NCI-H524 treated with DMSO at 0.1 percent for 48 hours (cell line): ENCODE measurements at regions not wholly inside any gene's neighbourhood (a gene's known extent, or its start where the extent isn't known, plus 50 kb on each side); places are given as distances from the start of the nearest gene placed in this dataset.
"Not testable (repeated sequence)": the region's sequence is repeated elsewhere in the genome, so short reads cannot be mapped to it uniquely, and the experiment has no call there.

Experiments used
- DNase-seq: peaks from one replicate; lab custom pipeline; 2025; lab: John Stamatoyannopoulos, UW

DNA sequence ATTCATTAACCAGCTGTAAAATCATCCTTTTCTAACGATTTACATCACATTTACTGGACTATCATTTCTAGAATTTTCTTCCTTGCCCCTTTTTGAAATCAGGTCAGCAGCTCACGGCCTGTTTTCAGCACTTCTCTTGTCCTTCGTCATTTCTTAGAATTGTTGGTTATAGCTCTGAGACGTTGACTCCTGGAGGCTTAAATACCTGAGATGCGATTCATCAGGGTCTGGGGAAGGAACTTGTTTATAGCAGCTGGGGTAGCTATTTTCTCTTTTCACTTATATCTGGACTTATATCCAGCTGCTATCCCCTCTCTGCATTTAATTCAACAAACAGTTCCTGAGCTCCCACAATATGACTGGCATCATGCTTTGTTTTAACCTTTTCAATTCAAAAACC, 338.7 kb upstream of the TNRC6C start:
- DNase-seq: no peak

- DNase-seq: no peak
These were observed 338.2 kb upstream of the TNRC6C start for GRCh38 chr17:77620282-77620681.

GRCh38 chr17:77622084-77622483, 336.4 kb upstream of the TNRC6C start:
- not testable (repeated sequence) for DNase-seq

GRCh38 chr17:77622647-77623046, 335.9 kb upstream of the TNRC6C start:
- DNase-seq: no peak

GRCh38 chr17:77623321-77623720, 335.2 kb upstream of the TNRC6C start:
- not testable (repeated sequence) for DNase-seq

DNA sequence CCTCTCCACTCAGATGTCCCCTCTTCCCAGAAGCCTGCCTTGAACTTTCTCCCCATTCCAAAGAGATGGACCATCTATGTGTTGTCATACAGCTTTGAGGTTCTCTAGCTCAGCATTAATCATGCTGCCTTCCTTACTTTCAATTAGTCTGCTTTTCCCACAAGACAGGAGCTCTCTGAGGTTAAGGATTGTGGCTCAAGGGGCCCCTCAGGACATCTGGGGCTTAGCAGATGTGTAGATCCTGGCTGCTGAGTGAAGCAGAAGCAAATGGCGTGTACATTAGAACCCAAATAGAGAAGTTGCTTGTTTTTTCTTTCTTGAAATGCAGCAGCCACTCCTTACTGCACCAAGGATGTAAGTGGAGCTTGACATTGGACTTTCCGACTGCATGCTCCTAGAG, 330.5 kb upstream of the TNRC6C start:
- no peak for DNase-seq

GRCh38 chr17:77629284-77629683, 329.2 kb upstream of the TNRC6C start:
- not testable (repeated sequence) for DNase-seq

GRCh38 chr17:77631307-77631706, 327.2 kb upstream of the TNRC6C start:
- no peak for DNase-seq

DNA sequence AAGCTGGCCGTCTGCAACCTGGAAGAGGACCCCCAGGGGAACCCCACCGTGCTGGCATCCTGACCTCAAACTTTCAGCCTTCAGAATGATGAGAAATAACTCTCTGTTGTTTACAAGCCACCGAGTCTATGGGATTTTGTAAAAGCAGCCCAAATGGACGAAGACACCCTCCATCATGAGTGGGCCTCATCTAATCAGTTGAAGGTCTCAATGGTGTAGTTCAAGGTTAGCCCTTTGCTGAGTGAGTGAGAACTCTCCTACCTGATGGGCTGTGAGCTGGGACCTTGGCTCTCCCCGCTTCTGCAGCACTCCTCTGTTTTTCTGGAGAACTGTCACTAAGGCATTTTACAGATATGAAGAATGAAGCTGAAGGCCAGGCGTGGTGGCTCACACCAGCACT, 325.9 kb upstream of the TNRC6C start:
- DNase-seq: no peak

DNA sequence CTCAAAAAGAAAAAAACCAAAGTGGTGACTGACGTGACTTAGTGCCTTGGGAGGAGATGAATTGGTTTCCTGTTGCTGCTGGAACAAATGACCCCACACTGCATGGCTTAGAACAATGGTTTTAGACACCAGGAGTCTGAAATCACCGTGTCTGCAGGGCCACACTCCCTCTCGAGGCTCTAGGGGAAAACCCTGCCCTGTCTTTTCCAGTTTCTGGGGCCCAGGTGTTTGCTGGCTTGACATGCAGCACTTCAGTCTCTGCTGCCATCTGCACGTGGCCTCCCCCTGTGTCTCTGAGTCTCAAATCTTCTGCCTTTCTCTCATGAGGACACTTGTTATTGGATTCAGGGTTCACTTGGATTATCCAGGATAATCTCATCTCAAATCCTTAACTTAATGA, 323.8 kb upstream of the TNRC6C start:
- DNase-seq: peak; percentile 99

DNA sequence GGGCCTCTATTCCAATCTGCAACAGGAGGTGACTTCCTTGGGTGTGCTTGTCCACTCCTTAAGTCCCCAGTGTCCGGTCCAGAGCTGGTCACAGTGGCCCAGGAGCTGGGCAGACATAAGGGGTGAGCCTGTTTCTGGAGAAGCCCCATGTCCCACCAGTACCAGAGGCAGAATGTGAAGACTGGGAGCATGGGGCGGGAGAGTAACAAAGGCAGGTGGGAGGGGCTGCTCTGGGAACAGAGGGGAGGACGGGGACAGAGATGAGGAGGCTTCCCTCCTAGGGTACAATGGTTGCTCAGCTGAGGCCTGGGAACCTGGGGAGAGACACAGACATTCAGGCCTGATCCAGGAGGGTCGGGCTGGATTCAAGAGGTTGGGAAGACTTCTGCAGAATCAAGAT, 323.3 kb upstream of the TNRC6C start:
- no peak for DNase-seq

DNA sequence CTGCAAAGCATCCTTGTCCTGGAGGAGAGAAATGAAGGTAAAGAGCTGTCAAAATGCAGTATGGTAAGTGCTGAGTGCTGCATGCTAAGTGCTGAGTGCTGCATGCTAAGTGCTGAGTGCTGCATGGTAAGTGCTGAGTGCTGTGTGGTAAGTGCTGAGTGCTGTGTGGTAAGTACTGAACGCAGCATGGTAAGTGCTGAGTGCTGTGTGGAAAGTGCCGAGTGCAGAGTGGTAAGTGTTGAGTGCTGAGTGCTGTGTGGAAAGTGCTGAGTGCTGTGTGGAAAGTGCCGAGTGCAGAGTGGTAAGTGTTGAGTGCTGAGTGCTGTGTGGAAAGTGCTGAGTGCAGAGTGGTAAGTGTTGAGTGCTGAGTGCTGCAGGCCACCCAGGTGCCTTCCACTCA, 322.7 kb upstream of the TNRC6C start:
- DNase-seq: not testable (repeated sequence)

DNA sequence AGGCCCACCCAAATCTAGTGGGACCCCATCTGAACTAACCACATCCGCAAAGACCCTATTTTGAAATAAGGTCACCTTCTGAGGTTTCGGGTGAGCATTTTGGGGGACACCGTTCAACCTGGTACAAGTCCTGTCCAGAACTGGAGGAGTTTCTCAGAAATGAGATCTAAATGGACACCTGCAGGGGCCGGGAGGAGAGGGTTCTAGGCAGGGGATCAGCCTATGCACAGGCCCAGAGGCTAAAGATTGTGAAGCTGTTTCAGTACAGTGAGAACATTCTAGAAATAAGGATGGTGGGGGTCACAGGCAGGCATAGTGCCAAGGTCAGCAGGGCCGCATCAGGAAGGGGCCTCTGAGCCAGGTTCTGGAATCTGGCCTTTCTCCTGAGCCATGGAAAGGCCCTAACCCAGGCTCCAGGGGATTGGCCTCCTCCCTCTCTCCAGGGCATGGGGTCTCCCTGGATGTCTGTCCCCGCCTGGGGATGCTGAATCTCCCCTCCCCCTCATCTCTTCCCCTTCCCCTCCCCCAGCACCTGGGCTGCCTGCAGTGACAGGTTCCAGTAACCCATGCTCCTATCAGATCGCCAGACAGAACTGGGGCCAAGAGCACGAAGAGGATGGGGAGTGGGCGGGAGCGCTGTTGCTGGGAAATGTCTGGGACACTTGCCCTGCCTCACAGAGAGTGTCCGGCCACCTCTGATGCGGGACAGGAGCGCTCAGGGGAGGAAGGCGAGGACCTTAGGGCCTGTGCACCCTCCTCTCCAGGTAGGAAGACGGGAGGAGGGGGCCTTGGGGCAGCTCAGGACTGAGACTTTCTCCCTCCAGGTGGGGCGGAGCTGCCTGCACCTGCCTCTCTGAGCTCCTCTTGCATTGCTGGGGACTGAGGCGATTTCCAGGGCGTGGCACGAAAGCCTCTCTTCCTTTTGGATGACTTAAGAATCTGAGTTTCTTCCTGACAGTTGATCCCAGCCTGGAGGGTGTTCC, 321.4 kb upstream of the TNRC6C start:
- DNase-seq: no peak

- peak; percentile 38 for DNase-seq
These were observed 320.5 kb upstream of the TNRC6C start for GRCh38 chr17:77637818-77638575.

DNA sequence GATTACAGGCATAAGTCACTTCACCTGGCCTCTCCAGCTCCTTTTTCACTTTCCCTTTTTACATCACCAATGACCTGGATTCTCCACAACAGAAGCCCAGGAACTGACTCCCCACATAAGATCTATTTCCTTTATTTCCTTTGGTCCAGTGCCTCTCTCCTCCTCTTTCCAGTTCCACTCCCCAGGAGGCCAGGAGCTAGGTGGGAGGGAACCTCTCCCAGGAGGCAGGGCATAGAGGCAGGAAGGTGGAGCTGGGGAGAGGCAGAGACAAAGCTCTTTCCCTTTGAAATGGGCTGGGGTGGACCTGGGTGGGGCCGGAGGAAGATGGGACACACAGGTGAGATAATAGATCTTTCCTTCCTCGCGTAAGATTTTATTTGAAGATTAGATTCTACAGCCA, 318.3 kb upstream of the TNRC6C start:
- DNase-seq: no peak

- DNase-seq: no peak
These were observed 317.4 kb upstream of the TNRC6C start for GRCh38 chr17:77640916-77641605.

DNA sequence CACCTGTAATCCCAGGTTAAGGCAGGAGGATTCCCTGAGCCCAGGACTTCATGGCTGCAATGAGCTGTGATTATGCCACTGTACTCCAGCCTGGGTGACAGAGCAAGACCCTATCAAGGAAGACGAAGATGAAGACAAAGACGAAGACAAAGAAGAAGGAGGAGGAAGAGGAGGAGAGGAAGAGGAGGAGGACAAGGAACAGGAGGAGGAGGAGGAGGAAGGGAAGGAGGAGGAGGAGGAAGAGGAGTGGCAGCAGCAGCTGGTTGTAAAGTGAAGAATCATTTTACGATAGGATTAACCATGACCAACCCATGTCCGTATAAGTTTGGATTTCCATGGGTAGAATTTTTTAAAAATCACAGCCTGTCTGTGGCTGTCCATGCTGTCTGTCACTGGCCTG, 316.8 kb upstream of the TNRC6C start:
- DNase-seq: no peak

DNA sequence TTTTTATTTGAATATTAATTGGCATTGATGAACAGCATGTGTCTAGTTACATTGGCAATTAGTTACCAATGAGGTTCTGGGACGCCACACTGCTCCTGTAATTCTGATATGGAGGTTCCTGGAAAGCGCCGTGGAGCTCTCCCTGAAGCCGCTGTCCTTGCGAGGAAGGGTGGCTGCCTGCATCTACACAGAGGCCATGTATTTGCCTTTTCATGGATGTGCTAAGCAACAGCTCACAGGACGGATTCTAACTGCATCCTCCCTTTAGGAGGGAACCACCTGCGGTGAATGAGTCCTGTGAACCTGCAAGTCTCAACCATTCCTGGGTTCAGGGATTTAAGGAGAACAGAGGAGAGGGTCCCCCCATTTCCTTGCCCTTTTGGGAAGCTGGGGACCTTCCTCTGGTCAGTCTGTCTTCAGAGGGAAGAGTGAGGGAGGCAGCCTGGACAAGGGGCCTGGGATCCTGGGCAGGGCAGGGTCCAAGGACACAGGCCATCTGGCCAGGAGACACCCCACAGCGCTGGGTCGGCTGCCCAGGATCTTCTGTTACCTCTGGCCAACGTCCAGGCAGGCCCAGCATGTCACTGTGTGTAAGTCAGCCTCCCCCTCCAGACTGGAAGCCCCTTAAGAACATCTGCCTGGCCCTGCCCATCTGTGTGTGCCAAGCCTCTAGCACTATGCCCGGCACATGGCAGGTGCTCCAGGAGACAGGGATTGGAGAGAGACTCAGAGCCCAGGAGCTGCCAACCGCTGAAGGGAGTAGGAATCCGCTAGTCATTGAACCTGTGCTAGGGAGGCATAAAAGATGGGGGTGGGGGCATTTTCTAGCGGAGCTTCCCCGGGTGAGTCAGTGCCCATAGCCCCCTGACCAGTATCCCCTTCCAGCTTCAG, 314.1 kb upstream of the TNRC6C start:
- peak; percentile 99 for DNase-seq

DNA sequence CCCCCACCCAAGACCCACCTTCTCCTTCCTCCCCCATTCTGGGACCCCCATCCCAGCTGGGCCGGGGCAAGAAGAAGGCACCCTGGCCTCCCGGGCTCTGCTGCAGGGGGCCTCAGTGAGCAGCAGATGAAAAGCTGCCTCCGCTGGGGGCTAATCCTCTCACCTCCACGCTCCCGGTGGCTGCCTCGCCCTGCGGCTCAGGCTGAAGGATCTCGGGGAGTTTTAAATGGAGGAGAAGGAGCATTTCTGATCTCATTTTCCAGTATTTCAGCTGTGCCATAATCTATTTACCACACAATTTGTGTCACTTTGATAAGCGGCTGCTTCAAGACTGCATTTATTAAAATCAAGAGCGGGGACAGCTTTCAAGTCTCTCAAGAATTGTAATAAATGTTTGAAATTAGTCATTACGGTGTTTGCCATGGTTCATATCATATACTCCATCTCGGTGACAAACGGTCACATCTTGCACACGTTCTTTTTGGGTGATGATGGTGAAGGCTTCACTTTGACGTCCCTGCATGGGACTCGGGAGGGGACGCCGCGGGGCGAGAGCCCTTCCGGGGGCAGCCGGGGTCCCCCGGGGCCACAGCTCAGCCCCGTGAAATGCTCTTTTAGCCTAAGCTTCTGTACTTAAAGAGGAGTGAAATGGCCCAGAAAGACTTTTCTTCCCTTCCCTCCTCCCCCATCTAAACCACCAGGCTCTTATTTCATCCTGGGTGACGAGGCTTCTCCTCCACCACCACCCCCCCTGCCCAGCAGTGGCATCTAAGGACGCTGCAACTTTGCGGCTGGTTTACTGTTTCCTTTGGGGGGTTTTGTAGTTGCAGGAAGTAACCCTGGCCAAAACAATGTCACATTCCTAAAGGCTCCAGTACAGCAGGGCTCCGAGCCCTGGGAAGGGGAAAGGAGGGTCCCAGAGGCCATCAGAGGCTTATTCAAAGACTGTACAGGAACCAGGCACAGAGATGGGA, 313.1 kb upstream of the TNRC6C start:
- peak; percentile 72 for DNase-seq

- no peak for DNase-seq
These were observed 312.5 kb upstream of the TNRC6C start for GRCh38 chr17:77646046-77646430.
